Body of pancreas (tissue), 4 donors: ENCODE measurements at regions not wholly inside any gene's neighbourhood (a gene's known extent, or its start where the extent isn't known, plus 50 kb on each side); places are given as distances from the start of the nearest gene placed in this dataset.

Source experiments
- POLR2A ChIP-seq, 3 donors: fragments of 450-650 bp; IDR thresholded peaks; one replicate each; pipeline ENCODE4 v1.6.1; 2016; ENCODE audit warnings: antibody characterized with exemption in 3 of 3, mild to moderate bottlenecking in 2 of 3
- TF ChIP-seq, protein P1 (sequence below), 7 experiments: fragments of 450-650 bp in 4 of 7; fragments of 200-600 bp in 3 of 7; sonication (generic) in 3 of 7; IDR thresholded peaks; one replicate each; pipeline ENCODE4 v1.5.1; 2016 to 2019; ENCODE audit warnings: antibody characterized with exemption in 7 of 7

DNA sequence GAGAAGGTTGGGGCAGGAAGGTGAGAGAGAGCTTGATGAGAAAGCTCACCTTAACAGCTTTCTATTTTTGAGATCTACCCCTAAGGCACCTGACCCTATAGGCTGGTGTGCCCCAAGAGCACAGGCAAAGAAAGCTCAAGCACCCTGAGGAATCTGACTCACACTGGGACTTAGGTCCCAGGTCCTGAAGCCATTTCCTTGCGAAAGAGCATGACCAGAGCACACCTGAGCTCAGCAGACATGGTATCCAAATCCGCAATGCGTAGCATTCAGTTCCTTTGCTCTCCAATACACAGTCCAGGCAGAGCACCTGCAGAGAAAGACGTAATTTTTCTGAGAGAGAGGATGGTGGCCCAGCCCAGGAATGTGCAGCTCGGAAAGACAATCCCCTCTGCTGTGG lies 112.1 kb upstream of the LPP start:
- TF ChIP-seq, protein P1, sequence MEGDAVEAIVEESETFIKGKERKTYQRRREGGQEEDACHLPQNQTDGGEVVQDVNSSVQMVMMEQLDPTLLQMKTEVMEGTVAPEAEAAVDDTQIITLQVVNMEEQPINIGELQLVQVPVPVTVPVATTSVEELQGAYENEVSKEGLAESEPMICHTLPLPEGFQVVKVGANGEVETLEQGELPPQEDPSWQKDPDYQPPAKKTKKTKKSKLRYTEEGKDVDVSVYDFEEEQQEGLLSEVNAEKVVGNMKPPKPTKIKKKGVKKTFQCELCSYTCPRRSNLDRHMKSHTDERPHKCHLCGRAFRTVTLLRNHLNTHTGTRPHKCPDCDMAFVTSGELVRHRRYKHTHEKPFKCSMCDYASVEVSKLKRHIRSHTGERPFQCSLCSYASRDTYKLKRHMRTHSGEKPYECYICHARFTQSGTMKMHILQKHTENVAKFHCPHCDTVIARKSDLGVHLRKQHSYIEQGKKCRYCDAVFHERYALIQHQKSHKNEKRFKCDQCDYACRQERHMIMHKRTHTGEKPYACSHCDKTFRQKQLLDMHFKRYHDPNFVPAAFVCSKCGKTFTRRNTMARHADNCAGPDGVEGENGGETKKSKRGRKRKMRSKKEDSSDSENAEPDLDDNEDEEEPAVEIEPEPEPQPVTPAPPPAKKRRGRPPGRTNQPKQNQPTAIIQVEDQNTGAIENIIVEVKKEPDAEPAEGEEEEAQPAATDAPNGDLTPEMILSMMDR (IDR thresholded peaks at IDR 0.05) = no peak
- TF ChIP-seq POLR2A (IDR thresholded peaks at IDR 0.05) = no peak
